HK-2 (cell line): ENCODE measurements at regions not wholly inside any gene's neighbourhood (a gene's known extent, or its start where the extent isn't known, plus 50 kb on each side); places are given as distances from the start of the nearest gene placed in this dataset.
"Not testable (repeated sequence)": the region's sequence is repeated elsewhere in the genome, so short reads cannot be mapped to it uniquely, and the experiment has no call there.

Experiments
- DNase-seq: peaks from one replicate; pipeline ENCODE4 v3.0.0-alpha.2; 2018; ENCODE audit not compliant: unreplicated experiment

GRCh38 chr4:117691572-117692351 is 342.5 kb upstream of the NDST3 start:
- DNase-seq, result no peak

GRCh38 chr4:117692538-117692937 is 341.7 kb upstream of the NDST3 start:
- no peak for DNase-seq

- DNase-seq, result no peak
Measured at GRCh38 chr4:117699595-117699994, 334.7 kb upstream of the NDST3 start.

- no peak for DNase-seq
Measured at GRCh38 chr4:117700111-117700892, 334.0 kb upstream of the NDST3 start.

GRCh38 chr4:117702353-117702752 is 331.9 kb upstream of the NDST3 start:
- no peak for DNase-seq

- DNase-seq, result no peak
Measured at GRCh38 chr4:117704721-117705120, 329.6 kb upstream of the NDST3 start.

- DNase-seq, result no peak
Measured at GRCh38 chr4:117740736-117741135, 293.6 kb upstream of the NDST3 start.

GRCh38 chr4:117745379-117745778 is 288.9 kb upstream of the NDST3 start:
- not testable (repeated sequence) for DNase-seq

- no peak for DNase-seq
Measured at GRCh38 chr4:117755438-117755837, 278.8 kb upstream of the NDST3 start.

- DNase-seq, result no peak
Measured at GRCh38 chr4:117768610-117769009, 265.7 kb upstream of the NDST3 start.

- no peak for DNase-seq
Measured at GRCh38 chr4:117770269-117771102, 263.8 kb upstream of the NDST3 start.

- DNase-seq, result no peak
Measured at GRCh38 chr4:117771647-117772337, 262.5 kb upstream of the NDST3 start.

GRCh38 chr4:117773064-117773936 is 261.0 kb upstream of the NDST3 start:
- DNase-seq, result no peak

GRCh38 chr4:117777721-117778120 is 256.6 kb upstream of the NDST3 start:
- no peak for DNase-seq

GRCh38 chr4:117783716-117784115 is 250.6 kb upstream of the NDST3 start:
- no peak for DNase-seq

- no peak for DNase-seq
Measured at GRCh38 chr4:117784266-117784665, 250.0 kb upstream of the NDST3 start.

GRCh38 chr4:117786566-117786965 is 247.7 kb upstream of the NDST3 start:
- DNase-seq, result no peak

- DNase-seq, result no peak
Measured at GRCh38 chr4:117793845-117794480, 240.3 kb upstream of the NDST3 start.

- DNase-seq, result no peak
Measured at GRCh38 chr4:117796677-117797076, 237.6 kb upstream of the NDST3 start.

- no peak for DNase-seq
Measured at GRCh38 chr4:117800636-117801035, 233.7 kb upstream of the NDST3 start.
